Liver (tissue), 3 donors: ENCODE measurements at regions not wholly inside any gene's neighbourhood (a gene's known extent, or its start where the extent isn't known, plus 50 kb on each side); places are given as distances from the start of the nearest gene placed in this dataset.

Source experiments
- ATF3 ChIP-seq: IDR thresholded peaks from 2 replicates; pipeline ENCODE4 v1.6.1; 2016; ENCODE audit warnings: antibody characterized with exemption
- FOXA1 ChIP-seq: IDR thresholded peaks from 2 replicates; pipeline ENCODE4 v1.6.1; 2016; ENCODE audit warnings: antibody characterized with exemption
- GABPA ChIP-seq, 2 donors: IDR thresholded peaks in 1 of 2; conservative IDR thresholded peaks in 1 of 2; 2 replicates each; pipeline ENCODE4 v1.6.1; 2016; ENCODE audit warnings: antibody characterized with exemption in 2 of 2, mild to moderate bottlenecking in 1 of 2, moderate library complexity in 1 of 2
- JUND ChIP-seq, 2 donors: IDR thresholded peaks; 2 replicates each; pipeline ENCODE4 v1.6.1; 2016; ENCODE audit warnings: antibody characterized with exemption in 2 of 2
- MAX ChIP-seq: IDR thresholded peaks from 2 replicates; pipeline ENCODE4 v1.6.1; 2016; ENCODE audit warnings: antibody characterized with exemption
- SP1 ChIP-seq: IDR thresholded peaks from 2 replicates; pipeline ENCODE4 v1.6.1; 2018; ENCODE audit warnings: antibody characterized with exemption, mild to moderate bottlenecking
- TAF1 ChIP-seq: conservative IDR thresholded peaks from 2 replicates; pipeline ENCODE4 v1.6.1; 2016; ENCODE audit warnings: antibody characterized with exemption, mild to moderate bottlenecking
- TF ChIP-seq, protein P1 (sequence below): fragments of 150-350 bp; IDR thresholded peaks from 2 replicates; pipeline ENCODE4 v1.5.1; 2017; ENCODE audit warnings: improper control_type of control experiment, low read depth, low read length; ENCODE audit not compliant: missing input control
- donor health status: healthy.
- donor health status: healthy.

DNA sequence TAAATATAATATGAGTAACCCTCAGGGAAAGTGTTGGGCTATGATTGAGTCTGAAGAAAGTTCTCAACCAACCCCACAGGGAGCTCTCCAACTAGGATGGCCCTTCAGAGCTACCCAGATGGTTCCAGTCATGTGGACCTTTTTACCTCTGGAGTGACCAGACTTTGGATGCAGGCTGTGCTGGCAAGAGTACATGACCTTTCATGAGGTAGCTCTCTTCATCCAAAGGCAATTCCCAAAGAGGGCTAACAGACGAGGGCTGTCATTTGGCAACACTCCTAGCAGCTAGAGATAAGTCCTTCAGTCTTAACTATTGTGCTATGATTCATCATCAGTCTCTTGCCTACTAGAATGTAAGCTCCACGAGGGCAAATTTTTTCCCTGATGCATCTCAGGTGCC is 75.4 kb downstream of the DUSP6 start:
- TF ChIP-seq, protein P1, sequence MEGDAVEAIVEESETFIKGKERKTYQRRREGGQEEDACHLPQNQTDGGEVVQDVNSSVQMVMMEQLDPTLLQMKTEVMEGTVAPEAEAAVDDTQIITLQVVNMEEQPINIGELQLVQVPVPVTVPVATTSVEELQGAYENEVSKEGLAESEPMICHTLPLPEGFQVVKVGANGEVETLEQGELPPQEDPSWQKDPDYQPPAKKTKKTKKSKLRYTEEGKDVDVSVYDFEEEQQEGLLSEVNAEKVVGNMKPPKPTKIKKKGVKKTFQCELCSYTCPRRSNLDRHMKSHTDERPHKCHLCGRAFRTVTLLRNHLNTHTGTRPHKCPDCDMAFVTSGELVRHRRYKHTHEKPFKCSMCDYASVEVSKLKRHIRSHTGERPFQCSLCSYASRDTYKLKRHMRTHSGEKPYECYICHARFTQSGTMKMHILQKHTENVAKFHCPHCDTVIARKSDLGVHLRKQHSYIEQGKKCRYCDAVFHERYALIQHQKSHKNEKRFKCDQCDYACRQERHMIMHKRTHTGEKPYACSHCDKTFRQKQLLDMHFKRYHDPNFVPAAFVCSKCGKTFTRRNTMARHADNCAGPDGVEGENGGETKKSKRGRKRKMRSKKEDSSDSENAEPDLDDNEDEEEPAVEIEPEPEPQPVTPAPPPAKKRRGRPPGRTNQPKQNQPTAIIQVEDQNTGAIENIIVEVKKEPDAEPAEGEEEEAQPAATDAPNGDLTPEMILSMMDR = no peak
- TF ChIP-seq JUND (IDR thresholded peaks at IDR 0.05) (no peak), TAF1 (no peak), SP1 (no peak), FOXA1 (no peak), GABPA (IDR thresholded peaks at IDR 0.05 in 1 of 2, conservative IDR thresholded peaks at IDR 0.05 in 1 of 2) (no peak), ATF3 (no peak), MAX (no peak)
